GM12878 (cell line): ENCODE measurements at regions not wholly inside any gene's neighbourhood (a gene's known extent, or its start where the extent isn't known, plus 50 kb on each side); places are given as distances from the start of the nearest gene placed in this dataset.

Experiments
- ATAC-seq: fragments of 200-7000 bp; cut with Tn5 transposase; 3 replicates; pipeline ENCODE4 v1.9.1; 2020; ENCODE audit warnings: mild to moderate bottlenecking, moderate library complexity
- BruUV-seq: library from RNA; stranded (reverse); fragments of 400-500 nt; replicated peaks from 2 replicates; lab custom pipeline; 2021; lab: Mats Ljungman, UMichigan
- CTCF ChIA-PET: fragments of 300-600 bp; sonication (Branson Sonifier 250); formaldehyde crosslinking; extraction: SDS; loops from one replicate; lab custom pipeline; 2021; ENCODE audit warnings: inconsistent platforms; lab: Yijun Ruan, JAX
- POLR2A ChIA-PET: fragments of 350-600 bp; formaldehyde crosslinking; extraction: SDS; loops from one replicate; lab custom pipeline; 2021; ENCODE audit warnings: inconsistent platforms; lab: Charles Lee
- RAD21 ChIA-PET: fragments of 300-600 bp; sonication (Branson Sonifier 250); formaldehyde crosslinking; loops from one replicate; lab custom pipeline; 2023; ENCODE audit warnings: antibody characterized with exemption; ENCODE audit not compliant: unreplicated experiment; lab: Charles Lee
- SMC1A ChIA-PET: fragments of 300-600 bp; sonication (Branson Sonifier 250); formaldehyde crosslinking; loops from one replicate; lab custom pipeline; 2023; ENCODE audit not compliant: unreplicated experiment, uncharacterized antibody; lab: Charles Lee
- DNase-seq: peaks from one replicate; pipeline ENCODE4 v3.0.0-alpha.2; 2011; ENCODE audit warnings: low read depth, low spot score
- FAIRE-seq: peaks from 3 replicates; lab custom pipeline; 2011; peaks lifted over from hg19 to GRCh38; lab: Jason Lieb, UNC
- H2AFZ ChIP-seq: 2 replicates; pipeline ENCODE4 v1.6.0; 2011; ENCODE audit warnings: low read depth, low read length, control low read depth; ENCODE audit not compliant: control insufficient read depth
- H3K27ac ChIP-seq: 2 replicates; pipeline ENCODE4 v1.5.1; 2011; ENCODE audit warnings: control low read depth; ENCODE audit not compliant: control insufficient read depth, insufficient read depth
- H3K27me3 ChIP-seq, 2 experiments: replicated peaks in 1 of 2; 2 replicates each; pipeline versions ENCODE4 v1.6.0 to v1.6.1; 2011; ENCODE audit warnings: low read length in 1 of 2; ENCODE audit not compliant: control insufficient read depth in 2 of 2, insufficient read depth in 2 of 2
- H3K36me3 ChIP-seq, 2 experiments: 2 replicates each; pipeline ENCODE4 v1.5.1; 2011; ENCODE audit warnings: low read length in 1 of 2; ENCODE audit not compliant: control insufficient read depth in 2 of 2, insufficient read depth in 2 of 2
- H3K4me1 ChIP-seq: 2 replicates; pipeline ENCODE4 v1.6.1; 2011; ENCODE audit warnings: mild to moderate bottlenecking, low read length, moderate library complexity, mixed read lengths; ENCODE audit not compliant: control insufficient read depth, insufficient read depth
- H3K4me2 ChIP-seq: 2 replicates; pipeline ENCODE4 v1.6.0; 2011; ENCODE audit warnings: control low read depth; ENCODE audit not compliant: control insufficient read depth, insufficient read depth
- H3K4me3 ChIP-seq: fragments of 200-600 bp; sonication (generic); 2 replicates; pipeline ENCODE4 v1.5.1; 2016
- H3K79me2 ChIP-seq: 2 replicates; pipeline ENCODE4 v1.6.0; 2011; ENCODE audit warnings: low read length; ENCODE audit not compliant: control insufficient read depth, insufficient read depth
- H3K9ac ChIP-seq: 2 replicates; pipeline ENCODE4 v1.8.0; 2011; ENCODE audit warnings: low read length, control low read depth, mixed read lengths; ENCODE audit not compliant: control insufficient read depth, insufficient read depth
- H3K9me3 ChIP-seq: replicated peaks from 3 replicates; pipeline ENCODE4 v1.5.1; 2011; ENCODE audit warnings: mild to moderate bottlenecking, low read length; ENCODE audit not compliant: control insufficient read depth, insufficient read depth
- H4K20me1 ChIP-seq: 2 replicates; pipeline ENCODE4 v1.6.0; 2011; ENCODE audit not compliant: control insufficient read depth, insufficient read depth
- ASH2L ChIP-seq: fragments of 300-600, 200-600 bp; sonication (generic); IDR thresholded peaks from 2 replicates; pipeline ENCODE4 v1.6.1; 2017; ENCODE audit warnings: low read depth, mild to moderate bottlenecking, borderline replicate concordance
- ATF7 ChIP-seq: fragments of 450-650 bp; IDR thresholded peaks from 2 replicates; pipeline ENCODE4 v1.6.1; 2016; ENCODE audit warnings: low read depth, mild to moderate bottlenecking
- ESRRA ChIP-seq: IDR thresholded peaks from 2 replicates; pipeline ENCODE4 v1.6.1; 2012; ENCODE audit warnings: mild to moderate bottlenecking, low read length, improper control_type of control experiment
- HDAC6 ChIP-seq: fragments of 200-600 bp; sonication (generic); IDR thresholded peaks from one replicate; pipeline ENCODE4 v1.8.0; 2017; ENCODE audit warnings: antibody characterized with exemption; ENCODE audit not compliant: unreplicated experiment
- MYB ChIP-seq: fragments of 150-350 bp; IDR thresholded peaks from 2 replicates; pipeline ENCODE4 v1.6.1; 2014; ENCODE audit warnings: mild to moderate bottlenecking, low read depth, low read length, borderline replicate concordance
- NFYB ChIP-seq: IDR thresholded peaks from 2 replicates; pipeline ENCODE4 v1.6.1; 2011; ENCODE audit warnings: low read depth, mild to moderate bottlenecking, low read length, improper control_type of control experiment, moderate library complexity; ENCODE audit not compliant: insufficient read depth
- POLR2A ChIP-seq: IDR thresholded peaks from 2 replicates; pipeline ENCODE4 v1.6.1; 2011; ENCODE audit warnings: low read depth, mild to moderate bottlenecking, low read length
- SMC3 ChIP-seq: IDR thresholded peaks from 2 replicates; pipeline ENCODE4 v1.6.1; 2011; ENCODE audit warnings: low read length, improper control_type of control experiment, borderline replicate concordance
- WRNIP1 ChIP-seq: IDR thresholded peaks from 2 replicates; pipeline ENCODE4 v1.6.1; 2011; ENCODE audit warnings: low read depth, low read length, improper control_type of control experiment, borderline replicate concordance
- YY1 ChIP-seq: IDR thresholded peaks from 2 replicates; pipeline ENCODE4 v1.6.1; 2011; ENCODE audit warnings: low read depth, mild to moderate bottlenecking, low read length
- ZNF24 ChIP-seq: fragments of 450-650 bp; IDR thresholded peaks from 2 replicates; pipeline ENCODE4 v1.6.1; 2017; ENCODE audit warnings: antibody characterized with exemption, mild to moderate bottlenecking
- WGBS: methylation state at CpG from one replicate; pipeline ENCODE4 v1.1.6; 2016; ENCODE audit warnings: low lambda C conversion rate; ENCODE audit not compliant: insufficient replicate concordance, insufficient coverage; ENCODE audit errors: missing lambda C conversion rate; 5-methylcytosine and 5-hydroxymethylcytosine counted together
- in situ Hi-C: fragments of 300-500 bp; cut with MboI; formaldehyde crosslinking; loops from 9 replicates; pipeline ENCODE4 v1.14.3; 2018; ENCODE audit warnings: mixed read lengths
- intact Hi-C: fragments of 100-400 bp; cut with micrococcal nuclease; formaldehyde crosslinking; loops from one replicate; pipeline ENCODE4 v1.14.2; 2022; ENCODE audit not compliant: unreplicated experiment
- TF ChIP-seq, protein P1 (sequence below): IDR thresholded peaks from 2 replicates; pipeline ENCODE4 v1.6.1; 2011; ENCODE audit warnings: low read depth, low read length, improper control_type of control experiment, borderline replicate concordance
- TF ChIP-seq, protein P2 (sequence below): fragments of 150-350 bp; IDR thresholded peaks from 2 replicates; pipeline ENCODE4 v1.6.1; 2014; ENCODE audit warnings: mild to moderate bottlenecking, low read depth, low read length

DNA sequence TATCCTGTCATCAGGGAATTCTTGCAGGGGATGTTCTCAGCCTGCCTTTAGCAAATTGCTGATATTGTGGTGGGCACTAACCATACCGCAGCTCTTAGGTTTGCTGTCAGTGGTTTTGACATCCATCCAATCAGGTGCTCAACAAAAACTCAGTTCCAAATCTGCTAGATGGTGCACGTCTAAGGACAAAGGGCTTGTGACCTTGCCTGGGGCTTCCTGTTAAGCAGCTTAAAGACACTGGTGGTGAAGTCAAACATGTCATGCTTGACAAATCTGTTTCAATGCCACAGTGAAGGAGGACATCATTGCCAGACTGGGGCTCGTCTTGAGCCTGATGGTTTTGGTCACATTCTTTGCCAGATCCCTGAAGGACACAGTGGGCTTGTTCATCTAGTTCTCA is 179.8 kb upstream of the NOX3 start:
- 0% methylated on average over 3 of the region's 3 CpGs for WGBS
- Histone ChIP-seq H3K27ac (no peak overlapping the region), H3K4me3 (no peak overlapping the region), H3K36me3 (no peaks in the 10 kb centered on the region), H3K79me2 (no peaks in the 10 kb centered on the region), H3K4me2 (no peak overlapping the region), H3K4me1 (no peaks in the 10 kb centered on the region), H3K9me3 (no peaks in the 10 kb centered on the region), H4K20me1 (no peaks in the 10 kb centered on the region), H2AFZ (no peak overlapping the region), H3K9ac (no peak overlapping the region), H3K27me3 (no peaks in the 10 kb centered on the region)
- no TSS peak for BruUV-seq
- FAIRE-seq (no peak), DNase-seq (no peak), ATAC-seq (no peak)
- ChIA-PET RAD21 (no interaction called here), CTCF (no interaction called here), POLR2A (no interaction called here), SMC1A (no interaction called here)
- TF ChIP-seq YY1 (no peak), POLR2A (no peak), MYB (no peak), NFYB (no peak), HDAC6 (no peak), ATF7 (no peak), WRNIP1 (no peak), ASH2L (no peak), ZNF24 (no peak), ESRRA (no peak), SMC3 (no peak)
- TF ChIP-seq, protein P1, sequence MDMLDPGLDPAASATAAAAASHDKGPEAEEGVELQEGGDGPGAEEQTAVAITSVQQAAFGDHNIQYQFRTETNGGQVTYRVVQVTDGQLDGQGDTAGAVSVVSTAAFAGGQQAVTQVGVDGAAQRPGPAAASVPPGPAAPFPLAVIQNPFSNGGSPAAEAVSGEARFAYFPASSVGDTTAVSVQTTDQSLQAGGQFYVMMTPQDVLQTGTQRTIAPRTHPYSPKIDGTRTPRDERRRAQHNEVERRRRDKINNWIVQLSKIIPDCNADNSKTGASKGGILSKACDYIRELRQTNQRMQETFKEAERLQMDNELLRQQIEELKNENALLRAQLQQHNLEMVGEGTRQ = no peak
- TF ChIP-seq, protein P2, sequence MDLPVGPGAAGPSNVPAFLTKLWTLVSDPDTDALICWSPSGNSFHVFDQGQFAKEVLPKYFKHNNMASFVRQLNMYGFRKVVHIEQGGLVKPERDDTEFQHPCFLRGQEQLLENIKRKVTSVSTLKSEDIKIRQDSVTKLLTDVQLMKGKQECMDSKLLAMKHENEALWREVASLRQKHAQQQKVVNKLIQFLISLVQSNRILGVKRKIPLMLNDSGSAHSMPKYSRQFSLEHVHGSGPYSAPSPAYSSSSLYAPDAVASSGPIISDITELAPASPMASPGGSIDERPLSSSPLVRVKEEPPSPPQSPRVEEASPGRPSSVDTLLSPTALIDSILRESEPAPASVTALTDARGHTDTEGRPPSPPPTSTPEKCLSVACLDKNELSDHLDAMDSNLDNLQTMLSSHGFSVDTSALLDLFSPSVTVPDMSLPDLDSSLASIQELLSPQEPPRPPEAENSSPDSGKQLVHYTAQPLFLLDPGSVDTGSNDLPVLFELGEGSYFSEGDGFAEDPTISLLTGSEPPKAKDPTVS = no peak
- intact Hi-C loops (no loop called here), in situ Hi-C loops (no loop called here)
